H9 (cell line): ENCODE measurements at regions not wholly inside any gene's neighbourhood (a gene's known extent, or its start where the extent isn't known, plus 50 kb on each side); places are given as distances from the start of the nearest gene placed in this dataset.

Experiments
- DNase-seq: peaks from one replicate; pipeline ENCODE4 v3.0.0-alpha.2; 2017
- H2AFZ ChIP-seq: one replicate; pipeline ENCODE4 v1.6.1; 2013; ENCODE audit warnings: mild to moderate bottlenecking, low read length, control low read depth, moderate library complexity
- H2AK5ac ChIP-seq: 2 replicates; pipeline ENCODE4 v1.6.1; 2013; ENCODE audit warnings: low read length, control low read depth, mixed read lengths; ENCODE audit not compliant: insufficient read length
- H2BK120ac ChIP-seq: one replicate; pipeline ENCODE4 v1.6.1; 2013; ENCODE audit warnings: low read depth, mild to moderate bottlenecking, low read length, control low read depth, inconsistent platforms; ENCODE audit not compliant: poor library complexity, severe bottlenecking
- H2BK12ac ChIP-seq: 2 replicates; pipeline ENCODE4 v1.6.1; 2013; ENCODE audit warnings: low read length, control low read depth, mixed read lengths, low read depth; ENCODE audit not compliant: insufficient read length
- H2BK15ac ChIP-seq: 2 replicates; pipeline ENCODE4 v1.6.1; 2013; ENCODE audit warnings: low read depth, low read length, control low read depth
- H2BK20ac ChIP-seq: one replicate; pipeline ENCODE4 v1.6.1; 2013; ENCODE audit warnings: low read depth, mild to moderate bottlenecking, low read length, control low read depth, inconsistent platforms; ENCODE audit not compliant: poor library complexity, severe bottlenecking
- H2BK5ac ChIP-seq: 2 replicates; pipeline ENCODE4 v1.6.1; 2013; ENCODE audit warnings: low read length, control low read depth, mixed read lengths; ENCODE audit not compliant: insufficient read length
- H3K14ac ChIP-seq: 2 replicates; pipeline ENCODE4 v1.6.1; 2013; ENCODE audit warnings: low read length, control low read depth; ENCODE audit not compliant: insufficient read depth
- H3K18ac ChIP-seq: 2 replicates; pipeline ENCODE4 v1.6.1; 2013; ENCODE audit warnings: low read depth, mild to moderate bottlenecking, mixed read lengths, low read length, control low read depth; ENCODE audit not compliant: insufficient read length
- H3K23ac ChIP-seq: 2 replicates; pipeline ENCODE4 v1.6.1; 2013; ENCODE audit warnings: low read length, control low read depth, mixed read lengths, low read depth; ENCODE audit not compliant: insufficient read length
- H3K23me2 ChIP-seq: 2 replicates; pipeline ENCODE4 v1.6.1; 2013; ENCODE audit warnings: low read depth, mild to moderate bottlenecking, mixed read lengths, low read length, control low read depth; ENCODE audit not compliant: insufficient read length, poor library complexity, severe bottlenecking
- H3K27ac ChIP-seq: 2 replicates; pipeline ENCODE4 v1.5.1; 2013; ENCODE audit warnings: low read length, control low read depth, mixed read lengths, low read depth; ENCODE audit not compliant: insufficient read length
- H3K27me3 ChIP-seq: 2 replicates; pipeline ENCODE4 v1.6.1; 2013; ENCODE audit warnings: low read length, control low read depth, inconsistent platforms; ENCODE audit not compliant: insufficient read depth
- H3K4ac ChIP-seq: 2 replicates; pipeline ENCODE4 v1.6.1; 2013; ENCODE audit warnings: low read depth, mild to moderate bottlenecking, control low read depth, inconsistent platforms, low read length, moderate library complexity
- H3K4me1 ChIP-seq: 2 replicates; pipeline ENCODE4 v1.6.1; 2013; ENCODE audit warnings: low read length, control low read depth, inconsistent platforms; ENCODE audit not compliant: insufficient read depth
- H3K4me2 ChIP-seq: 2 replicates; pipeline ENCODE4 v1.6.1; 2013; ENCODE audit warnings: low read length, control low read depth, mixed read lengths; ENCODE audit not compliant: insufficient read length, insufficient read depth
- H3K56ac ChIP-seq: 2 replicates; pipeline ENCODE4 v1.6.1; 2013; ENCODE audit warnings: low read depth, mild to moderate bottlenecking, mixed read lengths, low read length, control low read depth; ENCODE audit not compliant: insufficient read length
- H3K79me1 ChIP-seq: 2 replicates; pipeline ENCODE4 v1.6.1; 2013; ENCODE audit warnings: low read depth, mild to moderate bottlenecking, moderate library complexity, low read length, control low read depth, inconsistent platforms; ENCODE audit not compliant: insufficient read depth, poor library complexity, severe bottlenecking
- H3K79me2 ChIP-seq: 2 replicates; pipeline ENCODE4 v1.6.1; 2013; ENCODE audit warnings: low read length, control low read depth, inconsistent platforms; ENCODE audit not compliant: insufficient read depth
- H3K9ac ChIP-seq: 2 replicates; pipeline ENCODE4 v1.6.1; 2013; ENCODE audit warnings: low read length, control low read depth, mixed read lengths; ENCODE audit not compliant: insufficient read length; ENCODE audit errors: extremely low read depth
- H3K9me3 ChIP-seq: one replicate; pipeline ENCODE4 v1.6.1; 2013; ENCODE audit warnings: low read depth, low read length, inconsistent platforms; ENCODE audit not compliant: control insufficient read depth
- H3T11ph ChIP-seq: one replicate; pipeline ENCODE4 v1.6.1; 2013; ENCODE audit warnings: mild to moderate bottlenecking, low read length, control low read depth, inconsistent platforms
- H4K20me1 ChIP-seq: one replicate; pipeline ENCODE4 v1.6.1; 2013; ENCODE audit not compliant: control insufficient read depth, insufficient read length, insufficient read depth
- H4K5ac ChIP-seq: 2 replicates; pipeline ENCODE4 v1.6.1; 2013; ENCODE audit warnings: low read depth, mild to moderate bottlenecking, mixed read lengths, low read length, control low read depth; ENCODE audit not compliant: insufficient read length
- H4K8ac ChIP-seq: replicated peaks from 2 replicates; pipeline ENCODE4 v1.6.1; 2013; ENCODE audit warnings: low read length, control low read depth, mixed read lengths, low read depth; ENCODE audit not compliant: insufficient read length
- H4K91ac ChIP-seq: 2 replicates; pipeline ENCODE4 v1.6.1; 2013; ENCODE audit warnings: low read depth, mild to moderate bottlenecking, moderate library complexity, mixed read lengths, low read length, control low read depth; ENCODE audit not compliant: insufficient read length
- H3K27ac Mint-ChIP-seq, 3 experiments: 2 replicates in 2 of 3; 3 replicates in 1 of 3; pipeline ENCODE4 v1.8.0; 2020 to 2021; ENCODE audit warnings: mixed read lengths in 3 of 3, mild to moderate bottlenecking in 1 of 3, moderate library complexity in 1 of 3
- H3K27me3 Mint-ChIP-seq: 2 replicates; pipeline ENCODE4 v1.8.0; 2021; ENCODE audit warnings: low read depth, mild to moderate bottlenecking, moderate library complexity, mixed read lengths
- H3K36me3 Mint-ChIP-seq, 3 experiments: 2 replicates in 2 of 3; 3 replicates in 1 of 3; pipeline ENCODE4 v1.8.0; 2020 to 2021; ENCODE audit warnings: low read depth in 3 of 3, mixed read lengths in 3 of 3; ENCODE audit not compliant: insufficient read depth in 1 of 3
- H3K4me1 Mint-ChIP-seq, 2 experiments: 2 replicates each; pipeline ENCODE4 v1.8.0; 2020; ENCODE audit warnings: mixed read lengths in 2 of 2
- H3K4me3 Mint-ChIP-seq, 2 experiments: 2 replicates in 1 of 2; 3 replicates in 1 of 2; pipeline ENCODE4 v1.8.0; 2020 to 2021; ENCODE audit warnings: mild to moderate bottlenecking in 2 of 2, mixed read lengths in 2 of 2, moderate library complexity in 1 of 2
- H3K9me3 Mint-ChIP-seq, 2 experiments: 2 replicates in 1 of 2; 3 replicates in 1 of 2; pipeline ENCODE4 v1.8.0; 2020; ENCODE audit warnings: mild to moderate bottlenecking in 2 of 2, mixed read lengths in 2 of 2, moderate library complexity in 1 of 2
- CTCF ChIP-seq: fragments of 200-600 bp; sonication (generic); conservative IDR thresholded peaks from 3 replicates; pipeline ENCODE4 v1.8.0; 2021; ENCODE audit warnings: antibody characterized with exemption, mild to moderate bottlenecking
- WGBS: extraction: QIAGEN DNeasy Blood & Tissue Kit; methylation state at CpG from one replicate; pipeline ENCODE4 v1.1.7; 2013; ENCODE audit warnings: missing lambda C conversion rate, low lambda C conversion rate, mixed read lengths; ENCODE audit not compliant: insufficient read length; ENCODE audit errors: extremely low coverage; 5-methylcytosine and 5-hydroxymethylcytosine counted together

- H3K27me3 Mint-ChIP-seq: peaks cover 48% of the 10 kb centered on the region
Observed at GRCh38 chr15:31437686-31438085, 111.1 kb downstream of the KLF13 start.

More at GRCh38 chr15:31437686-31438085, 111.1 kb downstream of the KLF13 start:
- peaks cover 18% of the 10 kb centered on the region in 2 experiments for H3K4me1 Mint-ChIP-seq
- Histone ChIP-seq H3K27ac (no peak overlapping the region), H2BK5ac (no peak overlapping the region), H3K79me1 (no peaks in the 10 kb centered on the region), H3K4me1 (no peaks in the 10 kb centered on the region), H3K79me2 (no peaks in the 10 kb centered on the region), H3K4me2 (no peak overlapping the region), H4K8ac (no peak overlapping the region), H4K20me1 (no peaks in the 10 kb centered on the region), H3K14ac (no peak overlapping the region; the same call in 1 of the 2 replicates), H3K18ac (no peak overlapping the region), H3K56ac (no peak overlapping the region), H2AK5ac (no peak overlapping the region), H3K27me3 (no peaks in the 10 kb centered on the region; the same call in 1 of the 2 replicates), H4K91ac (no peak overlapping the region), H3K23ac (no peak overlapping the region), H2BK20ac (no peak overlapping the region), H2BK12ac (no peak overlapping the region), H4K5ac (no peak overlapping the region), H3K9ac (no peak overlapping the region), H2BK15ac (no peak overlapping the region), H2AFZ (no peak overlapping the region), H3K23me2 (peaks cover 4% of the 10 kb centered on the region), H3K9me3 (no peaks in the 10 kb centered on the region), H2BK120ac (no peak overlapping the region), H3T11ph (no peak overlapping the region), H3K4ac (no peak overlapping the region)
- no CpG with 5 or more reads among the region's 6 CpGs for WGBS
- no peak for DNase-seq
- no peak overlapping the region for H3K27ac Mint-ChIP-seq
- H3K36me3 Mint-ChIP-seq: no peaks in the 10 kb centered on the region
- no peak for TF ChIP-seq CTCF
- H3K4me3 Mint-ChIP-seq: no peak overlapping the region
- H3K9me3 Mint-ChIP-seq: no peaks in the 10 kb centered on the region
